ENCODE measurements at regions not wholly inside any gene's neighbourhood (a gene's known extent, or its start where the extent isn't known, plus 50 kb on each side); places are given as distances from the start of the nearest gene placed in this dataset.
"Not testable (repeated sequence)": the region's sequence is repeated elsewhere in the genome, so short reads cannot be mapped to it uniquely, and the experiment has no call there.

DNA sequence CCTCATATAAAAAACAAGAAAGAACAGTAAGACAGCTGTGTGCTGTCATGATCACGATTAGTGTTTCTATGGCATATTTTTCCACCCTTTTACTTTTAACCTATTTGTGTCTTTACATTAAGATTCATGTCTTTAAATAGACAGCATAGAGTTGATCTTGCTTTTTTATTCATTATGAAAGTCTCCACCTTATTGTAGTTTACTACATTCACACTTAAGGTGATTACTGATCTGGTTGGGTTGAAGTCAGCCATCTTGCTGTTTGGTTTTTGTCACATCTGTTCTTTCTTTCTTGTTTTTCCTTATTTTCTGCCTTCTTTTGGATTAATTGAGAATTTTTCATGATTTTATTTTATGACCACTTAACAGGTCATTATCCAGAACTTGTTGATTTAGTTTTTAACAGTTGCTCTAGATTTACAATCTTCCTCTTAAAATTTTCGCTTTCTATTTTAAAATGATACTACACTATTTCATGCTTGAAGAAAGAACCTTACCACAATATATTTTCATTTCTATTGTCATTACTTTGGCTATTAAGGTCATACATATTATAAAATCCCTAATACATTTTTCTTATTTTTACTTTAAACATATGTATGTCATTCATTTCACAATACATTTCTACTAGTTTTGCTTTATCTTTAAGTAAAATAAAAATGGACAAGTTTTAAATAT lies 292.5 kb downstream of the SH3GL2 start:
- no peak for DNase-seq (ENCODE audit: extremely low spot score)
- 61% methylated on average over 2 of the region's 2 CpGs for WGBS
- no peaks in the 10 kb centered on the region for H3K36me3 ChIP-seq (ENCODE audit: insufficient read depth)
- no peaks in the 10 kb centered on the region for H3K4me1 ChIP-seq (ENCODE audit: insufficient read depth)
- no peak overlapping the region for H3K27ac ChIP-seq (ENCODE audit: low read depth)
- no peak overlapping the region for H3K4me3 ChIP-seq (ENCODE audit: low read depth, low read length)

DNA sequence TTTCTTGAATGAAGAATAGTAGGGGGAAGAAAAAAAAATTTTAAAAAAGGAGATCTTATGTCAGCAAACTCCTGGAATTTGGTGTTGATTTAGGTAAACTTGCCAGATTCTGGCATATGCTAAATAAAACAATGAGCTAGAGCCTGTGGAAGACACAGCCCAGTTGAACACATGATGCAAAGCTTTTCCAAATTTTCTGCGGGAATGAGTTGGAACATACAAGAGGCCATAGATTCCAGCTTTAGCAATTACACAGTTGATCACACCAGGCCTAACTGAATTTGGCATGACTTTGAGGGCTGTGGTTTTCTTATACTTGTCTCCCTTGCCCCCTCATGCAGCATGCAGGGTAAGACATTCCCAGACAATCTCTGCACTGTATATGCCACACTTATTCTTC lies 297.0 kb downstream of the SH3GL2 start:
- no peaks in the 10 kb centered on the region for H3K4me1 ChIP-seq (ENCODE audit: insufficient read depth)
- DNase-seq (ENCODE audit: extremely low spot score): no peak
- H3K27ac ChIP-seq (ENCODE audit: low read depth): no peak overlapping the region
- H3K4me3 ChIP-seq (ENCODE audit: low read depth, low read length): no peak overlapping the region
- H3K36me3 ChIP-seq (ENCODE audit: insufficient read depth): no peaks in the 10 kb centered on the region
- WGBS: 63% methylated on average over 1 of the region's 1 CpG

DNA sequence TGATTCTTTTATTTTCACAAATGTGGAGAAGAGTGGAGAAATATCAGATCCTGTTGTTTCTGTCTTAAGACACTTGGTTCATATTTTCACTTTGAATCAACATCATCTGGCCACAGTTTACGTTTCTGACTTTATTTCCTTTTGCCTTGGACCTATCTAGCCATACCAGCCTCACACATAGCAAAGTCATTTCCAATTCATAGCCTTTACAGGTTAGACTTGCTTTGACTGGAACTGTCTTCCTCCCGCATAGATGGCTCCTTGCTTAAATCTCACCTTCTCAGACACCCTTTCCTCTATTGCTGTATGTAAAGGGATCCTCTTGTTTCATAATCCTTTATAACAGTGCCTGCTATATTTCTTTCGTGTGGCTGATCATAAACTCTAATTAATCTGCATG lies 297.8 kb downstream of the SH3GL2 start:
- Histone ChIP-seq H3K4me1 (ENCODE audit: insufficient read depth) (no peaks in the 10 kb centered on the region), H3K36me3 (ENCODE audit: insufficient read depth) (no peaks in the 10 kb centered on the region), H3K4me3 (ENCODE audit: low read depth, low read length) (no peak overlapping the region), H3K27ac (ENCODE audit: low read depth) (no peak overlapping the region)
- no peak for DNase-seq (ENCODE audit: extremely low spot score)
- WGBS: 83% methylated on average over 3 of the region's 3 CpGs

DNA sequence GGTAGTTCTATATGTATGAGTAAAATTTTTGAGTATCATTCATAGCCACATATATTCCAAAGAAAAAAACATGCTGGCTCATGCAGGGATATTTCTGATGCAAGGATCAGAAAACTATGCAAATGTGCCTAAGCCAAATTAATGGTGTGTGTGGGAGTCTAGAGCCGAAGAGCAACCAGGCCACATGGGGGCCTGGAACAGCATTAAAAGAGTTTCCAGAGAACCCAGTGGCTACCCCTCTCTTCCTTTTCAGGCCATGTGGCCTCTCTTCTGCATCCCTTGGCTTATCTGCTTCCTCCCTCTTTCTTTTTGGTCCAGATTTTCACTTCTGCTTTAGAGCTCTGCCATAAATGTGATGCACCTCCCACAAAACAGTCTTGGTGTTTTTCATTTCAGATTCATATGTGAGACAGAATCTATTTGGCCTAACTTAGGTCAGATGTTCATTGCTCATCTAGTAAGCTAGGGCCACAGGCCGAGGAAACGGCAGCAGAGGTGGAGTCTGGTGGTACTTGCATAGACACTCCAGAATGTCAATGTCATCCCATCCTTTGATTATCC lies 300.0 kb downstream of the SH3GL2 start:
- no peaks in the 10 kb centered on the region for H3K4me1 ChIP-seq (ENCODE audit: insufficient read depth)
- no peaks in the 10 kb centered on the region for H3K36me3 ChIP-seq (ENCODE audit: insufficient read depth)
- H3K27ac ChIP-seq (ENCODE audit: low read depth): no peak overlapping the region
- H3K4me3 ChIP-seq (ENCODE audit: low read depth, low read length): no peak overlapping the region
- no peak for DNase-seq (ENCODE audit: extremely low spot score)
- WGBS: 89% methylated on average over 3 of the region's 3 CpGs

DNA sequence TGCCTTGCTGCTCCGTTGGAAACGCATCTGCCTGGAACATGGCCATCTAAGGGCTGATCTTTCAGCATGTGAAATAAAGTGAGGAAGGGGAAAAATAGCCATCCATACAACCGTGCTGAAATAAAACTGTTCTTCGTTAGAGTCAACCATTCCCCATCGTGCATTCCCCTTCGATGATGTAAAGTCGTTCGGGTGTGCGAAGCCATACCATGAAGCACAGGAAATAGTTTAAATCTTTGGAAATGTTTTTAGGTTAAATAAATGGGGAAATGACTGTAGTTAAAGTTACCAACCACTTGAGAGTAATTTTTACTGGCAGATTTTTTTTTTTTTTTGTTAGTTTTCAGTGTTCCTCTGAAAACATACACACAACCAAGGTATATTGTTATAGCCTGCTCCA lies 302.5 kb downstream of the SH3GL2 start:
- Histone ChIP-seq H3K4me3 (ENCODE audit: low read depth, low read length) (no peak overlapping the region), H3K36me3 (ENCODE audit: insufficient read depth) (no peaks in the 10 kb centered on the region), H3K4me1 (ENCODE audit: insufficient read depth) (no peaks in the 10 kb centered on the region), H3K27ac (ENCODE audit: low read depth) (no peak overlapping the region)
- no peak for DNase-seq (ENCODE audit: extremely low spot score)
- 80% methylated on average over 9 of the region's 9 CpGs for WGBS

DNA sequence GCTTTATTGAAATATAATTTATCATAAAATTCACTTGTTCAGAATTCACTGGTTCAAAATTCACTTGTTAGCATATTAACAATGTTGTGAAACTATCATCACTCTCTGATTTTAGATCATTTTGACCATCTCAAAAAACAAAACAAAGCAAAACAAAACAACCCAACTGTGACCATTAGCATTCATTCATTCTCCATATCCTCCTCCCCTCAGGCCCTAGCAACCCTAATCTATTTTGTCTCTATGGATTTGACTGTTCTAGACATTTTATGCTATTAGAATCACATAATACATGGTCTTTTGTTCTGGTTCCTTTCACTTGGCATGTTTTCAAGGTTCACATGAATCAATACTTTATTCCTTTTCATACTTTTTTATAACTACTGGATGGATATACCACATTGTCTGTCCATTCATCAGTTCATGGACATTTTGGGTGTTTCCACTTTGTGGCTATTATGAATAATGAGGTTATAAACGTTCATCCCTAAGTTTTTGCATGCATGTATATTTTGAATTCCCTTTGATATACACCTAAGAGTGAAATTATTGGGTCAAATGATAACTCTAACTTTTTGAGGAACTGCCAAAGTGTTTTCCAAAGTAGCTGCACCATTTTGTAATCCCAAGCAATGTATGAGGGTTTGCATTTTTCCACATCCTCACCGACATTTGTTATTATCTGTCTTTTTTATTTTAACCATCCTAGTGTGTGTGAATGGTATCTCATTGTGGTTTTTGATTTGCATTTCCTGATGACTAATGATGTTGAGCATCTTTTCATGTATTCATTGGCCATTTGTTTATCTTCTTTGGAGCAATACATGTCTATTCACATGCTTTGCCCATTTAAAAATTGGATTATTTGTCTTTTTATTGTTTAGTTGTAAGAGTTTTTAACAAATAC lies 304.1 kb downstream of the SH3GL2 start:
- H3K4me3 ChIP-seq (ENCODE audit: low read depth, low read length): no peak overlapping the region
- no peaks in the 10 kb centered on the region for H3K4me1 ChIP-seq (ENCODE audit: insufficient read depth)
- WGBS: 81% methylated on average over 2 of the region's 2 CpGs
- no peak overlapping the region for H3K27ac ChIP-seq (ENCODE audit: low read depth)
- H3K36me3 ChIP-seq (ENCODE audit: insufficient read depth): no peaks in the 10 kb centered on the region
- no peak for DNase-seq (ENCODE audit: extremely low spot score)

DNA sequence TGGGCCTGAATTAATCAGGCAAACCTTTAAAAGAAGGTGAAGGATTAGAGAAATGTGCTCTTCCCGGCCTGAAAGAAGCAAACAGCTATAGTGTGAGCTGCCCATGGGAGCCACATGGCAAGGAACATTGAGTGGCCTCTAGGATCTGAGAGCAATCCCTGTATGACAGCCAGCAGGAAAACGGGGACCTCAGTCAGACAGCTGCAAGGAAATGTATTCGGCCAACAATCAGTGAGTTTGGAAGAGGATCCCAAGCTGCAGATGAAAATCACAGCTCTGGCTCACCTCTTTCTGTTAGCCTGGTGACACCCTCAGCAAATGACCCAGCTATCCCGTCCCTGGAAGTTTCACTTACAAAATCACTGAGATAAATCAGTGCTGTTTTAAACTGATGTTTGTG lies 309.2 kb downstream of the SH3GL2 start:
- WGBS: 89% methylated on average over 4 of the region's 4 CpGs
- no peak overlapping the region for H3K4me3 ChIP-seq (ENCODE audit: low read depth, low read length)
- no peak for DNase-seq (ENCODE audit: extremely low spot score)
- no peaks in the 10 kb centered on the region for H3K36me3 ChIP-seq (ENCODE audit: insufficient read depth)
- no peak overlapping the region for H3K27ac ChIP-seq (ENCODE audit: low read depth)
- H3K4me1 ChIP-seq (ENCODE audit: insufficient read depth): no peaks in the 10 kb centered on the region

DNA sequence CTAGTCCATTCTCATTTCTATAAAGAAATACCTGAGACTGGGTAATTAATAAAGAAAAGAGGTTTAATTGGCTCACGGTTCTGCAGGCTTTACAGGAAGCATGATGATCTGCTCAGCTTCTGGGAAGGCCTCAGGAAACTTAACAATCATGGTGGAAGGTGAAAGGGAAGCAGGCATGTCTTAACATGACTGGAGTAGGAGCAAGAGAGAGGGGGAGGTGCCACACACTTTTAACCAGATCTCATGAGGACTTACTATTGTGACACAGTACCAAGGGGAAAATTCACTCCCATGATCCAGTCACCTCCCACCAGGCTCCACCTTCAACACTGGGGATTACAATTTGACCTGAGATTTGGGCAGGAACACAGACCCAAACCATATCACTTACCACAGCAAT lies 310.1 kb downstream of the SH3GL2 start:
- 86% methylated on average over 1 of the region's 1 CpG for WGBS
- not testable (repeated sequence) for H3K4me3 ChIP-seq (ENCODE audit: low read depth, low read length); H3K27ac ChIP-seq (ENCODE audit: low read depth); H3K36me3 ChIP-seq (ENCODE audit: insufficient read depth); DNase-seq (ENCODE audit: extremely low spot score); H3K4me1 ChIP-seq (ENCODE audit: insufficient read depth)

DNA sequence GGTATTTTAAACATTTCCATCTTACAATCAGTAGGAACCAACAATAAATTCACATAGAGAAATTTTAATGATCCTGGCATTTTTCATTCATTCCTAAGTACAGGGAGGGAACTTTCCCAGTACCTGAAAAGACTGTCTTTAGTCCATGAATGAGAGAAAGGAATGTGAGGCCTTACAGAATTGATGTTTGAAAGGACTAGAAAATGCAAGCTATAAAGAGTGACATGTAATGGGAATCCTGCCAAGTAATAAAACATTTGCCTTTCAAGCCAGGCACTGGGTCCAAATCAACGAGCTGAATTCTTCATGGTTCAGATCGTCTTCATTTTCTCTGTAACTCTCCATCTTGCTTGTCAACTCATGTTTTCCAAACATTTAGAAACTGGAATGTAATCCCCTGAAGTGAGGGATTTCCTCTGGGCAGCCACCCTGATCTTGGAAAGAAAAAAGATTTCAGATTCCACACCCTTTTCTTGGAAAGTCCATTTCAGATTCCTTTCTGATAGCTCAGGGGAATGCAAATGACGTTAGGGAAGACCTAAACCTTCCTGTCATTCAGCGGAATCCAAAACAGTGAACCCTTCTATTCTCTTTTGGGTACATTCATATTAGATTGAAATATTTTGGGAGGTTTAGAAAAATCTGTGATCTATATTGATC lies 315.8 kb downstream of the SH3GL2 start:
- no peaks in the 10 kb centered on the region for H3K36me3 ChIP-seq (ENCODE audit: insufficient read depth)
- no peaks in the 10 kb centered on the region for H3K4me1 ChIP-seq (ENCODE audit: insufficient read depth)
- H3K27ac ChIP-seq (ENCODE audit: low read depth): no peak overlapping the region
- no peak overlapping the region for H3K4me3 ChIP-seq (ENCODE audit: low read depth, low read length)
- no peak for DNase-seq (ENCODE audit: extremely low spot score)
- WGBS: 33% methylated on average over 4 of the region's 4 CpGs

DNA sequence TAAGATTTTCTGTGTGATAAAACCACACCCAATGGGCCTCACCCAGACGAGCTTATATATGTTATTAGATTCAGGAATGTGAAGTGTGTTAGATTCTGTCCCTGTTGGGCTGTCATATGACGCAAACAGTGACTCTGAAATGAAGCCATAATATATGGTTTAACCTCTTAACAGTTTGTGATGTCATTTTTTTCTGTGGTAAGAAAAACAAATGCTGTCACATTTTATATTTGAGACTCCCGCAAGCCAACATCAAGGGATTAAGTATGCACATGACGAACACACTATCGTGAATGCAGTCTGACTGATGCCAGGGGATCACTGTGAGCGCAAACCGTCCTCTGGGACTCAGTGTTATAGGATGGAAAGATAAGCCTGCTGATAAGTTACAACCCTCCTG lies 321.7 kb downstream of the SH3GL2 start:
- no peaks in the 10 kb centered on the region for H3K36me3 ChIP-seq (ENCODE audit: insufficient read depth)
- DNase-seq (ENCODE audit: extremely low spot score): no peak
- no peaks in the 10 kb centered on the region for H3K4me1 ChIP-seq (ENCODE audit: insufficient read depth)
- no peak overlapping the region for H3K4me3 ChIP-seq (ENCODE audit: low read depth, low read length)
- no peak overlapping the region for H3K27ac ChIP-seq (ENCODE audit: low read depth)
- 49% methylated on average over 7 of the region's 7 CpGs for WGBS

DNA sequence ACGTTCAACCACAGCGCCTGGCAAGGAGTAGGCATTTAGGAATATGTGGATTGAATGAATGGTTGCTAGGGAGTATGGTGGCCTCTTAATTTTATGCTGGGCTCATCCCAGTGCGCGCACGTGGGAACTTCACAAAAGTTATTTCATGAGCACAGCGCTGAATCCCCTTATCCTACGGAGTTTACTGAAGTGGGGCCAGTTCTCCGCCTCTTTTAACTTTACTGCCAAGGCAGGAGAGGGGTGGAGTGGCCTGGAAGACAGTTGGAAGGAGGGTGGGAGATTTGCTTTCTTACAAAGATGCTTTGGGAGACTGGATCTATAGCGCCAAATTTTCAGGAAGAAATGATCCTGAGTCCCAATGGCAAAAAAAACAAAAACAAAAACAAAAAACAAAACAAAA lies 326.5 kb downstream of the SH3GL2 start:
- 11% methylated on average over 9 of the region's 9 CpGs for WGBS
- H3K36me3 ChIP-seq (ENCODE audit: insufficient read depth): no peaks in the 10 kb centered on the region
- peak; percentile 28 for DNase-seq (ENCODE audit: extremely low spot score)
- H3K4me3 ChIP-seq (ENCODE audit: low read depth, low read length): no peak overlapping the region
- no peaks in the 10 kb centered on the region for H3K4me1 ChIP-seq (ENCODE audit: insufficient read depth)
- H3K27ac ChIP-seq (ENCODE audit: low read depth): no peak overlapping the region

DNA sequence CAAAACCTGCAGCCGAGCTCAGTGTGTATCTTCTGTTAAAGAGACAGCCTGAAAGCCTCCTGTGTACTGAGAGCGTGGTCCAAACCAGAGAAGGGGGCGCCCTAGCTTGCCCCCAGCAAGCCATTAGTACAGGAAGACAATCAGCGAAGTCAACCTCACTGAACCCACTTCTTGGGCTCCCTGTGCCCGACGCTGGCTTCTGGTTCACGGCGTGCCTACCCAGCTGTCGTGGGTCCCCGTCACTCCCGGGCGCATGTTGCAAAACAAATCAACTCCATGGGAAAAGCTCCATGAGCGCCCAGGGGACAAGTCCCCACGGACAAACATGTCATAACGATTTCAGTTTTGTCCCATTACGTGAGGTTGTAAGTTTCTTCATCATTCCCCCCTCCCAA lies 326.9 kb downstream of the SH3GL2 start:
- H3K27ac ChIP-seq (ENCODE audit: low read depth): no peak overlapping the region
- no peak for DNase-seq (ENCODE audit: extremely low spot score)

DNA sequence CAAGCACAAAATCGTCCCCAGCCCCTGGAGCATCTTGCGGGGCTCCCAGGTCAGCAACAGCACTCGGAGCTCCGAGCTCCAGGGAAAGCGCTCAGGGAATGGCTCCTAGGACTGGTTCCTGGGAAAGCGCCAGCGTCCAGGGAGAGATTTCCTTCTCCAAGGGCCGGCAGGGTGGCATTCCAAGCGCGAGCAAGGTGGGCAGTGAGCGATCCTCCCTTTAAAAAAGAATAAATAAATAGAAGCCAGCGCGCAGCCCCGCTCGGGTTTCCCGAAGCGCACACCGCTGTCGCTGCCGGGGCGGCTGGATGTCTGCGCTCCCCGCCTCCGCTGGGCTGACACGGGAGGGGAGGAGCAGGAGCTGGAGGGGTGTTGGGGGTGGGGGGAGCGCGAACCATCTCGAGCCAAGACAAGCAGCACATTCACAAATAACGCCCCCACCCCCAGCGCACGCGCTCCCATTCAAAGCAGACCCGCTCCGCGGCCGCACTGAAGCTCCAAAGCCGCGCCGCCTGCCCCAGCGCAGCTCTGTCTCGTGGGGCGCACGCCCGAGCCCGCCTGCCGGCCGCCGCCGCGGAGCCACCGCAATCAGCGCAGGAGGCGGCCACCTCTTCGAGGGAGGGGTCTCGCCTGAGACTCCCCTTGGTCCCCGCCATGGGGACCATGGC lies 327.4 kb downstream of the SH3GL2 start:
- Histone ChIP-seq H3K36me3 (ENCODE audit: insufficient read depth) (no peaks in the 10 kb centered on the region), H3K4me3 (ENCODE audit: low read depth, low read length) (peak overlapping the region; percentile 16), H3K27ac (ENCODE audit: low read depth) (no peak overlapping the region), H3K4me1 (ENCODE audit: insufficient read depth) (no peaks in the 10 kb centered on the region)
- no peak for DNase-seq (ENCODE audit: extremely low spot score)
- WGBS: under 1% methylated on average over 56 of the region's 56 CpGs

More for the DNA sequence above, 326.9 kb downstream of the SH3GL2 start:
- H3K4me3 ChIP-seq (ENCODE audit: low read depth, low read length): peak overlapping the region; percentile 16
- H3K4me1 ChIP-seq (ENCODE audit: insufficient read depth): no peaks in the 10 kb centered on the region
- H3K36me3 ChIP-seq (ENCODE audit: insufficient read depth): no peaks in the 10 kb centered on the region
- 3% methylated on average over 16 of the region's 16 CpGs for WGBS
